ENCODE measurements at regions not wholly inside any gene's neighbourhood (a gene's known extent, or its start where the extent isn't known, plus 50 kb on each side); places are given as distances from the start of the nearest gene placed in this dataset.

- TF ChIP-seq, protein P1, sequence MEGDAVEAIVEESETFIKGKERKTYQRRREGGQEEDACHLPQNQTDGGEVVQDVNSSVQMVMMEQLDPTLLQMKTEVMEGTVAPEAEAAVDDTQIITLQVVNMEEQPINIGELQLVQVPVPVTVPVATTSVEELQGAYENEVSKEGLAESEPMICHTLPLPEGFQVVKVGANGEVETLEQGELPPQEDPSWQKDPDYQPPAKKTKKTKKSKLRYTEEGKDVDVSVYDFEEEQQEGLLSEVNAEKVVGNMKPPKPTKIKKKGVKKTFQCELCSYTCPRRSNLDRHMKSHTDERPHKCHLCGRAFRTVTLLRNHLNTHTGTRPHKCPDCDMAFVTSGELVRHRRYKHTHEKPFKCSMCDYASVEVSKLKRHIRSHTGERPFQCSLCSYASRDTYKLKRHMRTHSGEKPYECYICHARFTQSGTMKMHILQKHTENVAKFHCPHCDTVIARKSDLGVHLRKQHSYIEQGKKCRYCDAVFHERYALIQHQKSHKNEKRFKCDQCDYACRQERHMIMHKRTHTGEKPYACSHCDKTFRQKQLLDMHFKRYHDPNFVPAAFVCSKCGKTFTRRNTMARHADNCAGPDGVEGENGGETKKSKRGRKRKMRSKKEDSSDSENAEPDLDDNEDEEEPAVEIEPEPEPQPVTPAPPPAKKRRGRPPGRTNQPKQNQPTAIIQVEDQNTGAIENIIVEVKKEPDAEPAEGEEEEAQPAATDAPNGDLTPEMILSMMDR (conservative IDR thresholded peaks at IDR 0.05; ENCODE audit: low read length), result no peak
- no peak for TF ChIP-seq EZH2phosphoT487 (IDR thresholded peaks at IDR 0.05; ENCODE audit: borderline replicate concordance, low read depth, low read length)
Observed at GRCh38 chr2:225114786-225115323, 72.6 kb upstream of the DOCK10 start.

Data from OCI-LY7 (cell line).